Stimulated activated CD8-positive, alpha-beta memory T cell treated with anti-CD3 and anti-CD28 coated beads, Interleukin-4, amount 100 ng/mL, for 24 hours (primary cell): ENCODE measurements at regions not wholly inside any gene's neighbourhood (a gene's known extent, or its start where the extent isn't known, plus 50 kb on each side); places are given as distances from the start of the nearest gene placed in this dataset.
"Not testable (repeated sequence)": the region's sequence is repeated elsewhere in the genome, so short reads cannot be mapped to it uniquely, and the experiment has no call there.

Source experiments
- DNase-seq: peaks from one replicate; pipeline ENCODE4 v3.0.0-alpha.2; 2020; ENCODE audit warnings: low read depth

GRCh38 chr5:130479045-130479804 lies 575.0 kb downstream of the CHSY3 start:
- no peak for DNase-seq

GRCh38 chr5:130476325-130476724 lies 572.1 kb downstream of the CHSY3 start:
- no peak for DNase-seq

- no peak for DNase-seq
Observed at GRCh38 chr5:130462516-130462915, 558.3 kb downstream of the CHSY3 start.

GRCh38 chr5:130455175-130455574 lies 550.9 kb downstream of the CHSY3 start:
- DNase-seq, result no peak

- no peak for DNase-seq
Observed at GRCh38 chr5:130452744-130453143, 548.5 kb downstream of the CHSY3 start.

GRCh38 chr5:130436430-130436829 lies 532.2 kb downstream of the CHSY3 start:
- DNase-seq, result no peak

- DNase-seq, result no peak
Observed at GRCh38 chr5:130427222-130427955, 523.1 kb downstream of the CHSY3 start.

GRCh38 chr5:130425424-130425823 lies 521.2 kb downstream of the CHSY3 start:
- no peak for DNase-seq

GRCh38 chr5:130424341-130424740 lies 520.1 kb downstream of the CHSY3 start:
- no peak for DNase-seq

GRCh38 chr5:130402906-130403305 lies 498.6 kb downstream of the CHSY3 start:
- no peak for DNase-seq

GRCh38 chr5:130400091-130400490 lies 495.8 kb downstream of the CHSY3 start:
- DNase-seq, result no peak

GRCh38 chr5:130398825-130399224 lies 494.6 kb downstream of the CHSY3 start:
- no peak for DNase-seq

- DNase-seq, result not testable (repeated sequence)
Observed at GRCh38 chr5:130397727-130398126, 493.5 kb downstream of the CHSY3 start.

- no peak for DNase-seq
Observed at GRCh38 chr5:130397132-130397531, 492.9 kb downstream of the CHSY3 start.

- not testable (repeated sequence) for DNase-seq
Observed at GRCh38 chr5:130391727-130392264, 487.5 kb downstream of the CHSY3 start.

- no peak for DNase-seq
Observed at GRCh38 chr5:130386155-130386554, 481.9 kb downstream of the CHSY3 start.

- no peak for DNase-seq
Observed at GRCh38 chr5:130385656-130386055, 481.4 kb downstream of the CHSY3 start.

- no peak for DNase-seq
Observed at GRCh38 chr5:130365956-130366355, 461.7 kb downstream of the CHSY3 start.

GRCh38 chr5:130350131-130350530 lies 445.9 kb downstream of the CHSY3 start:
- DNase-seq, result no peak

GRCh38 chr5:130337179-130337888 lies 433.1 kb downstream of the CHSY3 start:
- DNase-seq, result no peak

- DNase-seq, result no peak
Observed at GRCh38 chr5:130335117-130335516, 430.9 kb downstream of the CHSY3 start.

GRCh38 chr5:130333089-130333488 lies 428.8 kb downstream of the CHSY3 start:
- DNase-seq, result no peak

- no peak for DNase-seq
Observed at GRCh38 chr5:130331332-130331731, 427.1 kb downstream of the CHSY3 start.
